ENCODE measurements at regions not wholly inside any gene's neighbourhood (a gene's known extent, or its start where the extent isn't known, plus 50 kb on each side); places are given as distances from the start of the nearest gene placed in this dataset.

- Histone ChIP-seq H3K9me3 (peaks cover 0 to 19% (median 10%) of the 10 kb centered on the region in 4 donors), H3K4me3 (no peak overlapping the region), H3K4me1 (no peaks in the 10 kb centered on the region), H3K27me3 (no peaks in the 10 kb centered on the region), H3K36me3 (no peaks in the 10 kb centered on the region), H3K27ac (replicated peaks in 1 of 4) (no peak overlapping the region)
- 84% methylated on average over 8 of the region's 9 CpGs for WGBS
- DNase-seq (ENCODE audit: extremely low spot score) = no peak
- intact Hi-C loops (cut with DNase I) = no loop called here
- TF ChIP-seq POLR2A (IDR thresholded peaks at IDR 0.05; ENCODE audit: low read depth) (no peak), EP300 (IDR thresholded peaks at IDR 0.05) (no peak), POLR2AphosphoS5 (IDR thresholded peaks at IDR 0.05) (no peak), CTCF (IDR thresholded peaks at IDR 0.05) (no peak)
Measured at GRCh38 chr10:131731780-131732630, 168.8 kb upstream of the PPP2R2D start.

- TF ChIP-seq POLR2A (IDR thresholded peaks at IDR 0.05; ENCODE audit: low read depth) (no peak), POLR2AphosphoS5 (IDR thresholded peaks at IDR 0.05) (no peak), EP300 (IDR thresholded peaks at IDR 0.05) (no peak), CTCF (IDR thresholded peaks at IDR 0.05) (no peak)
- WGBS = 93% methylated on average over 5 of the region's 5 CpGs
- DNase-seq (ENCODE audit: extremely low spot score) = no peak
- no peak overlapping the region for H3K27ac ChIP-seq (replicated peaks in 1 of 4)
- H3K4me1 ChIP-seq = no peaks in the 10 kb centered on the region
- H3K4me3 ChIP-seq = no peak overlapping the region
- H3K9me3 ChIP-seq = peaks cover 0 to 19% (median 10%) of the 10 kb centered on the region in 4 donors
- H3K27me3 ChIP-seq = no peaks in the 10 kb centered on the region
- no peaks in the 10 kb centered on the region for H3K36me3 ChIP-seq
- intact Hi-C loops (cut with DNase I) = no loop called here
Measured at GRCh38 chr10:131732631-131733127, 168.1 kb upstream of the PPP2R2D start.

GRCh38 chr10:131733596-131733995, 167.2 kb upstream of the PPP2R2D start:
- no peak overlapping the region for H3K27ac ChIP-seq (replicated peaks in 1 of 4)
- DNase-seq (ENCODE audit: extremely low spot score) = no peak
- 83% methylated on average over 6 of the region's 10 CpGs for WGBS
- H3K27me3 ChIP-seq = peaks cover 0 to 9% (median 0%) of the 10 kb centered on the region in 4 donors
- H3K9me3 ChIP-seq = peaks cover 0 to 19% (median 10%) of the 10 kb centered on the region in 4 donors
- H3K4me1 ChIP-seq = no peaks in the 10 kb centered on the region
- no peak overlapping the region for H3K4me3 ChIP-seq
- TF ChIP-seq POLR2AphosphoS5 (IDR thresholded peaks at IDR 0.05) (no peak), EP300 (IDR thresholded peaks at IDR 0.05) (no peak), CTCF (IDR thresholded peaks at IDR 0.05) (no peak), POLR2A (IDR thresholded peaks at IDR 0.05; ENCODE audit: low read depth) (no peak)
- intact Hi-C loops (cut with DNase I) = no loop called here
- no peaks in the 10 kb centered on the region for H3K36me3 ChIP-seq

GRCh38 chr10:131735577-131735976, 165.2 kb upstream of the PPP2R2D start:
- Histone ChIP-seq H3K36me3 (no peaks in the 10 kb centered on the region), H3K4me3 (no peak overlapping the region), H3K27me3 (peaks cover 0 to 14% (median 0%) of the 10 kb centered on the region in 4 donors), H3K27ac (replicated peaks in 1 of 4) (no peak overlapping the region), H3K4me1 (no peaks in the 10 kb centered on the region), H3K9me3 (peaks cover 0 to 19% (median 10%) of the 10 kb centered on the region in 4 donors)
- DNase-seq (ENCODE audit: extremely low spot score) = no peak
- TF ChIP-seq POLR2AphosphoS5 (IDR thresholded peaks at IDR 0.05) = no peak
- TF ChIP-seq POLR2A (IDR thresholded peaks at IDR 0.05; ENCODE audit: low read depth) = no peak
- TF ChIP-seq CTCF (IDR thresholded peaks at IDR 0.05) = no peak
- TF ChIP-seq EP300 (IDR thresholded peaks at IDR 0.05) = no peak
- WGBS = 78% methylated on average over 10 of the region's 10 CpGs
- intact Hi-C loops (cut with DNase I) = no loop called here
